ENCODE measurements at regions not wholly inside any gene's neighbourhood (a gene's known extent, or its start where the extent isn't known, plus 50 kb on each side); places are given as distances from the start of the nearest gene placed in this dataset.
A peak's percentile ranks its signal among the peaks of the same experiment; 100 is the strongest.
"Not testable (repeated sequence)": the region's sequence is repeated elsewhere in the genome, so short reads cannot be mapped to it uniquely, and the experiment has no call there.

- Mint-ChIP-seq H3K4me3 (no peak overlapping the region), H3K27me3 (peaks cover 1% of the 10 kb centered on the region), H3K4me1 (no peaks in the 10 kb centered on the region), H3K36me3 (peaks cover 1% of the 10 kb centered on the region), H3K9me3 (peaks cover 0 to 4% (median 3%) of the 10 kb centered on the region in 3 donors), H3K27ac (no peak overlapping the region)
Measured at GRCh38 chr2:126275098-126275497, 380.9 kb upstream of the GYPC start.

- H3K36me3 Mint-ChIP-seq, H3K27ac Mint-ChIP-seq, H3K4me1 Mint-ChIP-seq, H3K27me3 Mint-ChIP-seq, H3K4me3 Mint-ChIP-seq, H3K9me3 Mint-ChIP-seq: not testable (repeated sequence)
Measured at GRCh38 chr2:126276268-126276667, 379.7 kb upstream of the GYPC start.

GRCh38 chr2:126288362-126288761 is 367.6 kb upstream of the GYPC start:
- H3K27me3 Mint-ChIP-seq: no peaks in the 10 kb centered on the region
- H3K4me3 Mint-ChIP-seq: no peak overlapping the region
- peaks cover 0 to 5% (median 3%) of the 10 kb centered on the region in 3 donors for H3K9me3 Mint-ChIP-seq
- no peaks in the 10 kb centered on the region for H3K36me3 Mint-ChIP-seq
- no peak overlapping the region for H3K27ac Mint-ChIP-seq
- H3K4me1 Mint-ChIP-seq: no peaks in the 10 kb centered on the region

DNA sequence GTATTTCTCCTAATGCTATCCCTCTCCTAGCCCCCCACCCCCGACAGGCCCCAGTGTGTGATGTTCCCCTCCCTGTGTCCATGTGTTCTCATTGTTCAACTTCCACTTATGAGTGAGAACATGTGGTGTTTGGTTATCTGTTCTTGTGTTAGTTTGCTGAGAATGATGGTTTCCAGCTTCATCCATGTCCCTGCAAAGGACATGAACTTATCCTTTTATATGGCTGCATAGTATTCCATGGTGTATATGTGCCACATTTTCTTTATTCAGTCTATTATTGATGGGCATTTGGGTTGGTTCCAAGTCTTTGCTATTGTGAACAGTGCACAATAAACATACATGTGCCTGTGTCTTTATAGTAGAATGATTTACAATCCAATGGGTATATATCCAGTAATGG is 362.0 kb upstream of the GYPC start:
- not testable (repeated sequence) for H3K27me3 Mint-ChIP-seq, H3K36me3 Mint-ChIP-seq, H3K9me3 Mint-ChIP-seq

DNA sequence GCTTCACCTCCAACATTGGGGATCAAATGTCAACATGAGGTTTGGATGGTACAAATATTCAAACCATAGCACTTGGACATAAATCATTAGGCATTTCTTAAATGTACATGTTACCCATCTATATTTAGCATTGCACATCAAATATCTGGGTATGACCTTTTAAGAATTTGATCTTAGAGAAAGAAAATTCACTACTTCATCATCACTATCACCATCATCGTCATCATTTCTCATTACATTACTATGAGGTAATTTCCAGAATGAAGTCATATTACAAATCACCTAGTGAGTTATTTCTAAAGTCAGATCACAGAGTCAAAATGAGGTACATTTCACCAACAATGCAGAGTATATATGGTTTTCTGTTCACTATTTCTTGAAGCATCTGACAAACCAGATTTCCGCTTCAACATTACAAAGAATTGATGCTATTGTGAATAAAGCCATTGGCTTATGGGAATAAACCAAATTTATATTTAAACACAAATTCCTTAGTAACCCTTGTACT is 356.4 kb upstream of the GYPC start:
- Mint-ChIP-seq H3K27ac (no peak overlapping the region), H3K27me3 (no peaks in the 10 kb centered on the region), H3K36me3 (no peaks in the 10 kb centered on the region), H3K9me3 (peaks cover 0 to 3% (median 1%) of the 10 kb centered on the region in 3 donors), H3K4me3 (no peak overlapping the region), H3K4me1 (no peaks in the 10 kb centered on the region)

More for the DNA sequence above, 362.0 kb upstream of the GYPC start:
- not testable (repeated sequence) for H3K4me3 Mint-ChIP-seq, H3K4me1 Mint-ChIP-seq, H3K27ac Mint-ChIP-seq

DNA sequence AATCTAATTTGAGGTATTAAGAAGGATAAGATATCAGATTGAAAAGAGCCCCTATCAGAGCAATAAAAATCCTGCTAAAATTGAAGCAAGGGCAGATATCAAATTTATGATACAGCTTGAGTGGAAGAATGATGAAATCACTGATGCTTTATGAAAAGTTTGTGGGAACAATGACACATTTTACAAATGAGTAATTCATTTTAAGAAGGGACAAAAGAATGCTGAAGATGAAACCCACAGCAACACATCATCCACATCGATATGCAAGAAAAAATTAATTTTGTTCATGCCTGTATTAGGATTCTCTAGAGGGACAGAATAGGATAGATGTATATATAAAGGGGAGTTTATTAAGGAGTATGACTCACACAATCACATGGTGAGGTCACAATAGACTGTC is 355.6 kb upstream of the GYPC start:
- H3K36me3 Mint-ChIP-seq: no peaks in the 10 kb centered on the region
- H3K4me1 Mint-ChIP-seq: no peaks in the 10 kb centered on the region
- peaks cover 0 to 3% (median 1%) of the 10 kb centered on the region in 3 donors for H3K9me3 Mint-ChIP-seq
- no peak overlapping the region for H3K27ac Mint-ChIP-seq
- H3K4me3 Mint-ChIP-seq: no peak overlapping the region
- H3K27me3 Mint-ChIP-seq: no peaks in the 10 kb centered on the region

DNA sequence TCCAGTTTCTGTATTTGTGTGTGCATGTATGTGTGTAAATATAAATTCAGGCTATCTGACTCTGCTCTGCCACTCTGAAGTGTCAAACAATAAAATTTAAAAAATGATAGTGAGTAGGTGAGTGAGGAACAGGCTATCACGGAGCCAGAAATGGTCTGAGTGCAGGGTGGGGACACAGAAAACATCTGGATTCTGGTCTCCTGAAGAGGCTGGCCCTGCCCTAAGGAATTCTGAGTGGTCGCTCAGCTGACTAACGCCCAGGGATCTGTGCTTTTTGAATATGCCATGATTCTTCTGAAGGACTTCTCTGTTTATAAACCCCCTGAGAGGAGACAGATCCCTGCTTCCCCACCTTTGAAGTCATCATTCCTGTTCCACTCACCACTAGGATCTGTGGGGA is 353.9 kb upstream of the GYPC start:
- no peak overlapping the region for H3K27ac Mint-ChIP-seq
- H3K27me3 Mint-ChIP-seq: no peaks in the 10 kb centered on the region
- H3K36me3 Mint-ChIP-seq: no peaks in the 10 kb centered on the region
- H3K4me3 Mint-ChIP-seq: no peak overlapping the region
- H3K9me3 Mint-ChIP-seq: peaks cover 0 to 3% (median 0%) of the 10 kb centered on the region in 3 donors
- H3K4me1 Mint-ChIP-seq: no peaks in the 10 kb centered on the region

DNA sequence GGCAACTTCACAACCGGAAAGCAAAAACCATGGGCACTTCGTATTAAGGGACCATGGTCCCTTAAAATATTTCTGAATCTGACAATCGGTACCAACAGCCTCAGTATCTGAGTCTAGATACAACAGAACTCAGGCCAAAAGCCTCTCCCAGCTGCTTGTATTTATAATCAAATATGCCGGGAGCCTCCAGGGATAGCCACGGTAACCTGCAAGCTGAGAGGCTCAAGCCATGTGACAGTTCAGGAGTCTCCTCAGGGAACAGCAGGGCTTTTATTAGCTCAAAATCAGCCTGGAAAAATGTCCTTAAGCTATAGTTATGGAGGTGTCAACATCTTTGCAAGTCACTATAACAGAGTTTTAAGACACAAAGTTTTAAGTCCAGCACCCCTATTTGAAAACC is 352.8 kb upstream of the GYPC start:
- Mint-ChIP-seq H3K4me3 (no peak overlapping the region), H3K27me3 (no peaks in the 10 kb centered on the region), H3K27ac (no peak overlapping the region), H3K9me3 (peaks cover 0 to 3% (median 0%) of the 10 kb centered on the region in 3 donors), H3K4me1 (no peaks in the 10 kb centered on the region), H3K36me3 (no peaks in the 10 kb centered on the region)

GRCh38 chr2:126304154-126304553 is 351.8 kb upstream of the GYPC start:
- Mint-ChIP-seq H3K27ac (no peak overlapping the region), H3K27me3 (no peaks in the 10 kb centered on the region), H3K9me3 (no peaks in the 10 kb centered on the region), H3K4me1 (no peaks in the 10 kb centered on the region), H3K36me3 (no peaks in the 10 kb centered on the region), H3K4me3 (no peak overlapping the region)

GRCh38 chr2:126306539-126306938 is 349.4 kb upstream of the GYPC start:
- no peaks in the 10 kb centered on the region for H3K9me3 Mint-ChIP-seq
- H3K4me3 Mint-ChIP-seq: no peak overlapping the region
- no peaks in the 10 kb centered on the region for H3K4me1 Mint-ChIP-seq
- H3K27ac Mint-ChIP-seq: no peak overlapping the region
- H3K27me3 Mint-ChIP-seq: no peaks in the 10 kb centered on the region
- H3K36me3 Mint-ChIP-seq: no peaks in the 10 kb centered on the region

DNA sequence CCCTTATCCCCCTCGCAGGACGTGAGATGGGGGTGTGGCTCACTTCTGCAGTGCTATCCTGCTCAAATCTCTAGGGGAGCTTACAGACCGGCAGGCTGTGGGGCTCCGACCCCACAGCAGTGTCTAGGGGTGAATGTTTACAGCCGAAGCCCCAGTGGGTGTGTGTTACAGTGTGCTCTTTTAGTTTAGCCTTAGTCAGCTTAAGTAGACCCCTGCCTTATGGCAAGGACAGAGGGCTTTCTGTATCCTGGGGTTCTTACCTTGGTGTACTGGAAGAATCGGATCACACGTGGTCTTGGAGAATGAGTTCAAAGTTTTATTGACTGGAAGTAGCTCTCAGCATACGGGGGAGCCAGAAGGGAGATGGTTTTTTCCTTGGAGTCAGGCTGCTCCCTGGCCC is 348.2 kb upstream of the GYPC start:
- no peak overlapping the region for H3K4me3 Mint-ChIP-seq
- H3K27me3 Mint-ChIP-seq: no peaks in the 10 kb centered on the region

DNA sequence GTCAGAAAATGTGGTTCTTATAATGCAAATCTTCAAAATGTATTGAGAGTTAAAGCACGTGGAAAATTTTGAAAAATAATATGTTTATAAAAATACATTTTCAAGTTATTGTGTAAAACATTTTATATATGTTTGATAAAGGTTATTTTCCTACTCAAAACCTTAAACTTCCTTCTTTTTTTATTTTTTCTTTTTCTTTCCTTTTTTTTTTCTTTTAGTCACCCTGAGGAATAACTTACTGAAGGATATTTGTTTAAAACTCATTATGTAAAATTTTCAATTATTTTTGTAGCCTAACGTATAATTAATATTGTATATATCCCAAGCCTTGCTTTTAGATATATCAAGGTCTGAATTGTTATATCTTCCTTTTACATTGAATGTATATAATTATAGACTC is 346.8 kb upstream of the GYPC start:
- no peak overlapping the region for H3K27ac Mint-ChIP-seq
- no peaks in the 10 kb centered on the region for H3K9me3 Mint-ChIP-seq
- no peaks in the 10 kb centered on the region for H3K27me3 Mint-ChIP-seq
- no peak overlapping the region for H3K4me3 Mint-ChIP-seq
- no peaks in the 10 kb centered on the region for H3K4me1 Mint-ChIP-seq
- H3K36me3 Mint-ChIP-seq: no peaks in the 10 kb centered on the region

More for the DNA sequence above, 348.2 kb upstream of the GYPC start:
- Mint-ChIP-seq H3K9me3 (no peaks in the 10 kb centered on the region), H3K36me3 (no peaks in the 10 kb centered on the region), H3K27ac (no peak overlapping the region), H3K4me1 (no peaks in the 10 kb centered on the region)

GRCh38 chr2:126312579-126312978 is 343.4 kb upstream of the GYPC start:
- no peaks in the 10 kb centered on the region for H3K4me1 Mint-ChIP-seq
- H3K27ac Mint-ChIP-seq: peak overlapping the region in 1 of 3 donors; percentile 37
- H3K4me3 Mint-ChIP-seq: no peak overlapping the region
- H3K27me3 Mint-ChIP-seq: no peaks in the 10 kb centered on the region
- H3K9me3 Mint-ChIP-seq: no peaks in the 10 kb centered on the region
- no peaks in the 10 kb centered on the region for H3K36me3 Mint-ChIP-seq

DNA sequence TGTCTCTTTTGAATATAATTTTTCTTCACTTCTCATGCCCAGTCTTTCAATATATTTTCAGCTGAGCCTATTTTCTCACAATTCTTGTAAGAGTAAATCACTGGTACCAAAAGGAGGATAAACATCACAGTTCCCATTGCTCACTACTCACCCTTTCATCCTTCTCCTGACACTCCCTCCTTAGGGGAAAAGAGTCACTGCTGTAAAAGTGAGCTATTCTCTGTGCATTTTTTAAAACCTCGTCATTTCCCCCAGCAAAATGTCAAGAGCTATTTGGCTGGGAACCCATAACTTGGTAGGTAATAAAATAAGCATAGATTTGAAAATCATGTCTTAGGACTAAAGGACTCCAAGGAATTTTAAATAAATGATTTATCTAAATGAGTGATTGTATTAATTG is 340.1 kb upstream of the GYPC start:
- H3K4me3 Mint-ChIP-seq: no peak overlapping the region
- H3K27me3 Mint-ChIP-seq: peaks cover 2% of the 10 kb centered on the region
- H3K27ac Mint-ChIP-seq: no peak overlapping the region
- H3K4me1 Mint-ChIP-seq: no peaks in the 10 kb centered on the region
- H3K36me3 Mint-ChIP-seq: no peaks in the 10 kb centered on the region
- peaks cover 0 to 4% (median 2%) of the 10 kb centered on the region in 3 donors for H3K9me3 Mint-ChIP-seq

- H3K27me3 Mint-ChIP-seq: peaks cover 2% of the 10 kb centered on the region
- H3K9me3 Mint-ChIP-seq: peaks cover 0 to 4% (median 2%) of the 10 kb centered on the region in 3 donors
- H3K36me3 Mint-ChIP-seq: no peaks in the 10 kb centered on the region
- H3K27ac Mint-ChIP-seq: no peak overlapping the region
- H3K4me3 Mint-ChIP-seq: no peak overlapping the region
- no peaks in the 10 kb centered on the region for H3K4me1 Mint-ChIP-seq
Measured at GRCh38 chr2:126317790-126318431, 338.0 kb upstream of the GYPC start.

DNA sequence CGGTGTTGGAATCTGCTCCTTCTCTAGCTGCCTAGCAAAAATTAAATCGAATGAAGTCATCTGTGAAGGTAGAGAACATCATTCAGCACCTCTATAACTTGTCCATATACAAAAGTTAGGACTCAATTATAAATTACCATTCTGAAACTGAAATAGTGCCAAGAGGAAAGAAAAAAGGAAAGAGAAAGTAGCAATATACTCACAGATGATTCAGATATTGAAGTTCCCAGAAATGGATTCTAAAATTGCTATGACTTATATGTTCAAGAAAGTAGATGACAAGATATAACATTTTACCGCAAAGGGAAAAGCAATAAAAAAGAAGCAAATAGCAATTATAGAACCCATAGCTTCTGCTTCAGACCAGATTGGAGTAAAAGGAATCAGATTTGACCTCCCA is 333.6 kb upstream of the GYPC start:
- H3K27ac Mint-ChIP-seq: no peak overlapping the region
- no peaks in the 10 kb centered on the region for H3K4me1 Mint-ChIP-seq
- H3K27me3 Mint-ChIP-seq: peaks cover 2% of the 10 kb centered on the region
- peaks cover 2 to 4% (median 2%) of the 10 kb centered on the region in 3 donors for H3K9me3 Mint-ChIP-seq
- H3K4me3 Mint-ChIP-seq: no peak overlapping the region
- H3K36me3 Mint-ChIP-seq: no peaks in the 10 kb centered on the region
